Erythroblast (primary cell): ENCODE measurements at regions not wholly inside any gene's neighbourhood (a gene's known extent, or its start where the extent isn't known, plus 50 kb on each side); places are given as distances from the start of the nearest gene placed in this dataset.

ENCODE experiments used
- GATA1 ChIP-seq: IDR thresholded peaks from 2 replicates; pipeline ENCODE4 v1.6.1; 2011; ENCODE audit warnings: low read depth, mild to moderate bottlenecking, control low read depth, low read length, moderate library complexity
- POLR2A ChIP-seq: IDR thresholded peaks from 2 replicates; pipeline ENCODE4 v1.6.1; 2011; ENCODE audit warnings: mild to moderate bottlenecking, low read length

- no peak for TF ChIP-seq POLR2A
- no peak for TF ChIP-seq GATA1
Measured at GRCh38 chr5:97888439-97888838, 705.4 kb upstream of the RIOK2 start.
